ENCODE measurements at regions not wholly inside any gene's neighbourhood (a gene's known extent, or its start where the extent isn't known, plus 50 kb on each side); places are given as distances from the start of the nearest gene placed in this dataset.

GRCh38 chr11:13206086-13206640 lies 71.4 kb upstream of the BMAL1 start:
- TF ChIP-seq, protein P1, sequence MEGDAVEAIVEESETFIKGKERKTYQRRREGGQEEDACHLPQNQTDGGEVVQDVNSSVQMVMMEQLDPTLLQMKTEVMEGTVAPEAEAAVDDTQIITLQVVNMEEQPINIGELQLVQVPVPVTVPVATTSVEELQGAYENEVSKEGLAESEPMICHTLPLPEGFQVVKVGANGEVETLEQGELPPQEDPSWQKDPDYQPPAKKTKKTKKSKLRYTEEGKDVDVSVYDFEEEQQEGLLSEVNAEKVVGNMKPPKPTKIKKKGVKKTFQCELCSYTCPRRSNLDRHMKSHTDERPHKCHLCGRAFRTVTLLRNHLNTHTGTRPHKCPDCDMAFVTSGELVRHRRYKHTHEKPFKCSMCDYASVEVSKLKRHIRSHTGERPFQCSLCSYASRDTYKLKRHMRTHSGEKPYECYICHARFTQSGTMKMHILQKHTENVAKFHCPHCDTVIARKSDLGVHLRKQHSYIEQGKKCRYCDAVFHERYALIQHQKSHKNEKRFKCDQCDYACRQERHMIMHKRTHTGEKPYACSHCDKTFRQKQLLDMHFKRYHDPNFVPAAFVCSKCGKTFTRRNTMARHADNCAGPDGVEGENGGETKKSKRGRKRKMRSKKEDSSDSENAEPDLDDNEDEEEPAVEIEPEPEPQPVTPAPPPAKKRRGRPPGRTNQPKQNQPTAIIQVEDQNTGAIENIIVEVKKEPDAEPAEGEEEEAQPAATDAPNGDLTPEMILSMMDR (conservative IDR thresholded peaks at IDR 0.05 in 1 of 2, IDR thresholded peaks at IDR 0.05 in 1 of 2; ENCODE audit: low read depth in 1 of 2, low read length in 2 of 2), result no peak
- TF ChIP-seq EZH2 (IDR thresholded peaks at IDR 0.05; ENCODE audit: low read length, missing control alignments), result no peak

All from fibroblast of lung (primary cell).